Fibroblast of lung (primary cell): ENCODE measurements at regions not wholly inside any gene's neighbourhood (a gene's known extent, or its start where the extent isn't known, plus 50 kb on each side); places are given as distances from the start of the nearest gene placed in this dataset.

Experiments
- CTCF ChIP-seq, 2 donors: IDR thresholded peaks in 1 of 2; conservative IDR thresholded peaks in 1 of 2; 1 replicate in 1 of 2; 2 replicates in 1 of 2; pipeline ENCODE4 v1.5.1; 2011 to 2012; ENCODE audit warnings: low read length in 2 of 2, control low read depth in 1 of 2, inconsistent platforms in 1 of 2, low read depth in 1 of 2, mild to moderate bottlenecking in 1 of 2
- EZH2 ChIP-seq: IDR thresholded peaks from 2 replicates; pipeline ENCODE4 v1.5.1; 2012; ENCODE audit warnings: low read length, control low read depth, mild to moderate bottlenecking; ENCODE audit errors: missing control alignments

GRCh38 chr22:48714231-48714630 lies 1113.4 kb downstream of the BRD1 start:
- TF ChIP-seq CTCF (conservative IDR thresholded peaks at IDR 0.05 in 1 of 2, IDR thresholded peaks at IDR 0.05 in 1 of 2; ENCODE audit: low read depth in 1 of 2, low read length in 2 of 2), result no peak
- no peak for TF ChIP-seq EZH2
